Astrocyte of the spinal cord (primary cell): ENCODE measurements at regions not wholly inside any gene's neighbourhood (a gene's known extent, or its start where the extent isn't known, plus 50 kb on each side); places are given as distances from the start of the nearest gene placed in this dataset.

Source experiments
- DNase-seq: peaks from one replicate; pipeline ENCODE4 v3.0.0; 2011; ENCODE audit warnings: low read depth, low spot score
- H3K4me3 ChIP-seq: 2 replicates; pipeline ENCODE4 v1.5.1; 2011; ENCODE audit warnings: low read depth, mild to moderate bottlenecking, low read length, moderate library complexity
- in situ Hi-C: cut with HindIII; loops from 2 replicates; pipeline ENCODE4 v1.10.0; 2017; ENCODE audit warnings: low sequenced_read_pairs
- TF ChIP-seq, protein P1 (sequence below): IDR thresholded peaks from 2 replicates; pipeline ENCODE4 v1.5.1; 2012; ENCODE audit warnings: low read depth, mild to moderate bottlenecking, low read length, inconsistent platforms

DNA sequence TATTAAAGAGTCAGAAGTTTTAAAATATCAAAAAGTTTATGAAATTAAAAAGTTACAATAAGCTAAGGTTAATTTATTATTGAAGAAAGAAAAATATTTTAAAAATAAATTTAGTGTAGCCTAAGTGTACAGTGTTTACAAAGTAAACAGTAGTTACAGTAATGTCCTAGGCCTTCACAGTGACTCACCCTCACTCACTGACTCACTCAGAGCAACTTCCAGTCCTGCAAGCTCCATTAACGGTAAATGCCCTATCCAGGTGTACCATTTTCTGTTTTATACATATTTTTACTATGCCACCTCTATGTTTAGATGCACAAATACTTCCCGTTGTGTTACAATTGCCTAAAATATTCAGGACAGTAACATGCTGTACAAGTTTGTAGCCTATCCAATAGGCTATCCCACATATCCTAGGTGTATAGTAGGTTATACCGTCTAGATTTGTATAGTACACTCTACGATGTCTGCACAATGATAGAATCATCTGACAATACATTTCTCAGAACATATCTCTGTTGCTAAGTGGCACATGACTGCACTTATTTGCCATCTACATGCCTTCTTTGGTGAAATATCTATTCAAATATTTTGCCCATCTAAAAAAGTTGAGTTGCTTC is 67.2 kb upstream of the WSB1 start:
- peak; percentile 64 for DNase-seq
- TF ChIP-seq, protein P1, sequence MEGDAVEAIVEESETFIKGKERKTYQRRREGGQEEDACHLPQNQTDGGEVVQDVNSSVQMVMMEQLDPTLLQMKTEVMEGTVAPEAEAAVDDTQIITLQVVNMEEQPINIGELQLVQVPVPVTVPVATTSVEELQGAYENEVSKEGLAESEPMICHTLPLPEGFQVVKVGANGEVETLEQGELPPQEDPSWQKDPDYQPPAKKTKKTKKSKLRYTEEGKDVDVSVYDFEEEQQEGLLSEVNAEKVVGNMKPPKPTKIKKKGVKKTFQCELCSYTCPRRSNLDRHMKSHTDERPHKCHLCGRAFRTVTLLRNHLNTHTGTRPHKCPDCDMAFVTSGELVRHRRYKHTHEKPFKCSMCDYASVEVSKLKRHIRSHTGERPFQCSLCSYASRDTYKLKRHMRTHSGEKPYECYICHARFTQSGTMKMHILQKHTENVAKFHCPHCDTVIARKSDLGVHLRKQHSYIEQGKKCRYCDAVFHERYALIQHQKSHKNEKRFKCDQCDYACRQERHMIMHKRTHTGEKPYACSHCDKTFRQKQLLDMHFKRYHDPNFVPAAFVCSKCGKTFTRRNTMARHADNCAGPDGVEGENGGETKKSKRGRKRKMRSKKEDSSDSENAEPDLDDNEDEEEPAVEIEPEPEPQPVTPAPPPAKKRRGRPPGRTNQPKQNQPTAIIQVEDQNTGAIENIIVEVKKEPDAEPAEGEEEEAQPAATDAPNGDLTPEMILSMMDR = no peak
- in situ Hi-C loops = no loop called here

GRCh38 chr17:27230996-27231395 is 62.9 kb upstream of the WSB1 start:
- in situ Hi-C loops = no loop called here
- no peak for DNase-seq
- TF ChIP-seq, protein P1 = no peak
- H3K4me3 ChIP-seq = no peak overlapping the region

More for the DNA sequence above, 67.2 kb upstream of the WSB1 start:
- no peak overlapping the region for H3K4me3 ChIP-seq

DNA sequence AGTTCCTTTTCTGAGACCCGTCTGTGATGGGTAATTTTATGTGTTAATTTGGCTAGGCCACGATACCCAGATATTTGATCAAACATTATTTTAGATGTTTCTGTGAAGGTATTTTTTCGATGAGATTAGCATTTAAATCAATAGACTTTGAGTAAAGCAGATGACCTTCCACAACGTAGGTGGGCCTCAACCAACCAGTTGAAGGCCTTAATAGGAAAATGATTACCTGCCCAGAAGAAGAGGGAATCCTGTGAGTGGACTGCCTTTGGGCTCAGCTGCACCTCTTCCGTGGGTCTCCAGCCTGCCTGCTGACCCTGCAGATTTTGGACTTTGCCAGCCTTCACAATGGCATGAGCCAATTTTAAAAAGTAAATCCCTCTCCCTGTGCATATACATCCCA is 61.6 kb upstream of the WSB1 start:
- no peak overlapping the region for H3K4me3 ChIP-seq
- no peak for DNase-seq
- in situ Hi-C loops = no loop called here

GRCh38 chr17:27233059-27233458 is 60.9 kb upstream of the WSB1 start:
- no peak overlapping the region for H3K4me3 ChIP-seq
- TF ChIP-seq, protein P1 = no peak
- no peak for DNase-seq
- in situ Hi-C loops = no loop called here

More for the DNA sequence above, 61.6 kb upstream of the WSB1 start:
- TF ChIP-seq, protein P1 = no peak

- TF ChIP-seq, protein P1 = no peak
- in situ Hi-C loops = no loop called here
- no peak for DNase-seq
- H3K4me3 ChIP-seq = no peak overlapping the region
Observed at GRCh38 chr17:27233776-27234175, 60.1 kb upstream of the WSB1 start.

DNA sequence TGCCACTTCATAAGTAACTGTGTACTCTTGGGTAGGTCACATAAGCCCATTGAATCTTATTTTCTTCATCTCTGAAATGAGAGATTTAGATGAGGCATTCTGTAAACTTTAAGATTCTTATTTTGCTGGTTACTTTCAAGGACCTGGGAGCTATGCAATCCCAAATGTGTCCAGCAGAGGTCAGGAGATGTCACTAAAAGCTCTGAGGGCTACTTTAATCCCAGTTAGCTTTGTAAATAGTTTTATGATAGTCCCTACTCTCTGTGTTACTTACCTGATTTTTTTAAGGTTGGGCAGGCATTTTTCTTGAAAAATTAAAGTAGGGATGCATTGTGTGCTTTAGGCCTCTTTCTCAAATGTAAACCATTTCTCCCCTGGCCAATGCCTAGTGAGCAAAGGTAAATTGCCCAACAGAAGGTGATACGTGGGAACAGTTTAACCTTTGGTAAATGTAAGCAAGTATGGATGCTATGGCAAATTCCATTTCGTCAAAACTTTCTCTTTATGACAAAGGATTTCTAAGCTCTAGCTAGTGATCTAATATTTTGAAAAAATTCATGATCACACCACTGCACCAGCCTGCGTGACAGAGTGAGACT is 57.1 kb upstream of the WSB1 start:
- TF ChIP-seq, protein P1 = peak; percentile 87
- DNase-seq = peak; percentile 78
- no peak overlapping the region for H3K4me3 ChIP-seq
- in situ Hi-C loops = no loop called here
